ENCODE measurements at regions not wholly inside any gene's neighbourhood (a gene's known extent, or its start where the extent isn't known, plus 50 kb on each side); places are given as distances from the start of the nearest gene placed in this dataset.
"Not testable (repeated sequence)": the region's sequence is repeated elsewhere in the genome, so short reads cannot be mapped to it uniquely, and the experiment has no call there.

- not testable (repeated sequence) for DNase-seq (ENCODE audit: low read depth)
Observed at GRCh38 chr17:20681746-20682722, 102.5 kb downstream of the CDRT15L2 start.

GRCh38 chr17:20683651-20684229, 104.2 kb downstream of the CDRT15L2 start:
- not testable (repeated sequence) for DNase-seq (ENCODE audit: low read depth)

GRCh38 chr17:20684975-20685374, 105.5 kb downstream of the CDRT15L2 start:
- not testable (repeated sequence) for DNase-seq (ENCODE audit: low read depth)

GRCh38 chr17:20687584-20687983, 108.1 kb downstream of the CDRT15L2 start:
- DNase-seq (ENCODE audit: low read depth): not testable (repeated sequence)

- not testable (repeated sequence) for DNase-seq (ENCODE audit: low read depth)
Observed at GRCh38 chr17:20689170-20689749, 109.7 kb downstream of the CDRT15L2 start.

GRCh38 chr17:20692706-20693105, 113.2 kb downstream of the CDRT15L2 start:
- DNase-seq (ENCODE audit: low read depth): not testable (repeated sequence)

GRCh38 chr17:20695871-20696270, 116.3 kb downstream of the CDRT15L2 start:
- not testable (repeated sequence) for DNase-seq (ENCODE audit: low read depth)

- DNase-seq (ENCODE audit: low read depth): peak; percentile 41
Observed at GRCh38 chr17:20698463-20699206, 119.1 kb downstream of the CDRT15L2 start.

GRCh38 chr17:20700528-20700927, 121.0 kb downstream of the CDRT15L2 start:
- DNase-seq (ENCODE audit: low read depth): peak; percentile 56

- DNase-seq (ENCODE audit: low read depth): not testable (repeated sequence)
Observed at GRCh38 chr17:20701366-20701765, 121.8 kb downstream of the CDRT15L2 start.

- DNase-seq (ENCODE audit: low read depth): no peak
Observed at GRCh38 chr17:20702692-20703091, 123.2 kb downstream of the CDRT15L2 start.

- DNase-seq (ENCODE audit: low read depth): no peak
Observed at GRCh38 chr17:20703781-20704180, 124.3 kb downstream of the CDRT15L2 start.

- DNase-seq (ENCODE audit: low read depth): not testable (repeated sequence)
Observed at GRCh38 chr17:20705186-20705585, 125.7 kb downstream of the CDRT15L2 start.

- no peak for DNase-seq (ENCODE audit: low read depth)
Observed at GRCh38 chr17:20706751-20707373, 127.3 kb downstream of the CDRT15L2 start.

- not testable (repeated sequence) for DNase-seq (ENCODE audit: low read depth)
Observed at GRCh38 chr17:20708821-20709220, 129.3 kb downstream of the CDRT15L2 start.

GRCh38 chr17:20716481-20716880, 137.0 kb downstream of the CDRT15L2 start:
- not testable (repeated sequence) for DNase-seq (ENCODE audit: low read depth)

GRCh38 chr17:20721171-20721570, 141.6 kb downstream of the CDRT15L2 start:
- no peak for DNase-seq (ENCODE audit: low read depth)

- not testable (repeated sequence) for DNase-seq (ENCODE audit: low read depth)
Observed at GRCh38 chr17:20724391-20724790, 144.9 kb downstream of the CDRT15L2 start.

- not testable (repeated sequence) for DNase-seq (ENCODE audit: low read depth)
Observed at GRCh38 chr17:20727201-20727600, 147.7 kb downstream of the CDRT15L2 start.

- DNase-seq (ENCODE audit: low read depth): no peak
Observed at GRCh38 chr17:20728181-20728580, 148.7 kb downstream of the CDRT15L2 start.

- DNase-seq (ENCODE audit: low read depth): not testable (repeated sequence)
Observed at GRCh38 chr17:20731131-20731530, 151.6 kb downstream of the CDRT15L2 start.
